GM10266 (cell line): ENCODE measurements at regions not wholly inside any gene's neighbourhood (a gene's known extent, or its start where the extent isn't known, plus 50 kb on each side); places are given as distances from the start of the nearest gene placed in this dataset.

Experiments
- DNase-seq: peaks from one replicate; pipeline ENCODE4 v3.0.0; 2012; ENCODE audit errors: extremely low spot score
- TF ChIP-seq, protein P1 (sequence below): IDR thresholded peaks from 2 replicates; pipeline ENCODE4 v1.5.1; 2012; ENCODE audit warnings: mild to moderate bottlenecking, low read depth; ENCODE audit not compliant: control insufficient read depth, insufficient read depth; ENCODE audit errors: missing control alignments

- TF ChIP-seq, protein P1, sequence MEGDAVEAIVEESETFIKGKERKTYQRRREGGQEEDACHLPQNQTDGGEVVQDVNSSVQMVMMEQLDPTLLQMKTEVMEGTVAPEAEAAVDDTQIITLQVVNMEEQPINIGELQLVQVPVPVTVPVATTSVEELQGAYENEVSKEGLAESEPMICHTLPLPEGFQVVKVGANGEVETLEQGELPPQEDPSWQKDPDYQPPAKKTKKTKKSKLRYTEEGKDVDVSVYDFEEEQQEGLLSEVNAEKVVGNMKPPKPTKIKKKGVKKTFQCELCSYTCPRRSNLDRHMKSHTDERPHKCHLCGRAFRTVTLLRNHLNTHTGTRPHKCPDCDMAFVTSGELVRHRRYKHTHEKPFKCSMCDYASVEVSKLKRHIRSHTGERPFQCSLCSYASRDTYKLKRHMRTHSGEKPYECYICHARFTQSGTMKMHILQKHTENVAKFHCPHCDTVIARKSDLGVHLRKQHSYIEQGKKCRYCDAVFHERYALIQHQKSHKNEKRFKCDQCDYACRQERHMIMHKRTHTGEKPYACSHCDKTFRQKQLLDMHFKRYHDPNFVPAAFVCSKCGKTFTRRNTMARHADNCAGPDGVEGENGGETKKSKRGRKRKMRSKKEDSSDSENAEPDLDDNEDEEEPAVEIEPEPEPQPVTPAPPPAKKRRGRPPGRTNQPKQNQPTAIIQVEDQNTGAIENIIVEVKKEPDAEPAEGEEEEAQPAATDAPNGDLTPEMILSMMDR: no peak
- no peak for DNase-seq
Measured at GRCh38 chr19:33927789-33928457, 131.3 kb downstream of the KCTD15 start.

- TF ChIP-seq, protein P1: no peak
- no peak for DNase-seq
Measured at GRCh38 chr19:33928458-33928950, 131.8 kb downstream of the KCTD15 start.

DNA sequence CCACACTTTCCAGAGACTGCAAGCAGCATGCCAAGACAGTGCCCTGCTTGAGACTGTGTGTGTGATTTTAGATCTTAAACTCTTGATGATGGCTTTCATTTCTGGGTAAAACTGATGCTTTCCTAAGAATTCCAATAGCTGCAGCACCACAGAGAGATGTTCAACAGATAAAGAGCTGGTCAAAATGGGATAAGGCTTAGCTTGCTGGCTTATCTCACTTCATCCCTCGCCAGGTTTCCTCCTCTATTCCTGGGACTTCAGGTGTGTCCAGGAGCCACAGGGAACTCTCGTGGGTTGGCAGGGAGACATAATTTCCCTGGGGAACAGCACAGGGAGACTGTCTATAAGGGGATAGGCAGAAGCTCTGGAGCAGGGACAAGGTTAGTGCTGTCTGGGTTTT lies 137.3 kb downstream of the KCTD15 start:
- TF ChIP-seq, protein P1: no peak
- no peak for DNase-seq

DNA sequence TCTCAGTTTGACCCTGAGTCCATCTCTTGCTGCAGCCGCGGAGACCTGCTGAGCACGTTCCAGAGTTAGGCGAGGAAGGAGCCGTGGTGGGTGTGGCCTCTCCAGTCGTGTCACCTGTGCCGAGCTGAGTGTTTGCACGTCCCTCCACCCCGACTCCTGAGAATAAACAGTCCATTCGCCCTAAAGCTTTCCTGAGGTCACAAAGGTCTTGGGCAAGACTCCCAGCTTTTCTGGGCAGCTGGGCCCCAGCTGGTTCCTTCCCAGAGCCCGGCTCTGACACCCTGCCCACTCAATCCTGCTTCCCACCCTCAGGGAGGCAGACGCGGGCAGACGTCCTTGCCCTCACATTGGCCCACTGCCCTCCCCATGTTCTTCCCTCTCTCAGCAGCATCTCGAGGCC lies 142.2 kb downstream of the KCTD15 start:
- no peak for DNase-seq
- TF ChIP-seq, protein P1: no peak

DNA sequence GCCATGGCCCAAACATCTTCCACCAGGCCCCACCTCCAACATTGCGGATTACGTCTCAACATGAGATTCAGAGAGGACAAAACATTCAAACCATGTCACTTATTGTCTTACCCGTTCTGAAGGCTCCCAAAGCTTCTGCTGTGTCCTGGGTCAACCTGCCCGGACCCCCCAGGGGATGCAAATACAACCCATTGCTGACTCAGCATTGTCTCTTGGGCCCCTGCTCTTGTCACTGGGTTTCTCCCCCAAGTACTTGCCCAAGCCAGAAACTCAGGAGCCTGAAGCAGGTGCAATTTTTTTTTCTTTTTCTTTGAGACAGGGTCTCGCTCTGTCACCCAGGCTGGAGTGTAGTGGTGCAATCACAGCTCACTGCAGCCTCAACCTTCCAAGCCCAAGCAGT lies 144.5 kb downstream of the KCTD15 start:
- TF ChIP-seq, protein P1: no peak
- no peak for DNase-seq

GRCh38 chr19:33946535-33947264 lies 150.0 kb downstream of the KCTD15 start:
- TF ChIP-seq, protein P1: no peak
- no peak for DNase-seq
